Epithelial cell of proximal tubule (primary cell): ENCODE measurements at regions not wholly inside any gene's neighbourhood (a gene's known extent, or its start where the extent isn't known, plus 50 kb on each side); places are given as distances from the start of the nearest gene placed in this dataset.

ENCODE experiments used
- DNase-seq: peaks from one replicate; pipeline ENCODE4 v3.0.0-alpha.2; 2011; ENCODE audit warnings: low read depth
- H3K4me3 ChIP-seq: 2 replicates; pipeline ENCODE4 v1.5.1; 2011; ENCODE audit warnings: low read depth, mild to moderate bottlenecking, low read length
- TF ChIP-seq, protein P1 (sequence below): conservative IDR thresholded peaks from 2 replicates; pipeline ENCODE4 v1.5.1; 2012; ENCODE audit warnings: low read depth, mild to moderate bottlenecking, low read length

DNA sequence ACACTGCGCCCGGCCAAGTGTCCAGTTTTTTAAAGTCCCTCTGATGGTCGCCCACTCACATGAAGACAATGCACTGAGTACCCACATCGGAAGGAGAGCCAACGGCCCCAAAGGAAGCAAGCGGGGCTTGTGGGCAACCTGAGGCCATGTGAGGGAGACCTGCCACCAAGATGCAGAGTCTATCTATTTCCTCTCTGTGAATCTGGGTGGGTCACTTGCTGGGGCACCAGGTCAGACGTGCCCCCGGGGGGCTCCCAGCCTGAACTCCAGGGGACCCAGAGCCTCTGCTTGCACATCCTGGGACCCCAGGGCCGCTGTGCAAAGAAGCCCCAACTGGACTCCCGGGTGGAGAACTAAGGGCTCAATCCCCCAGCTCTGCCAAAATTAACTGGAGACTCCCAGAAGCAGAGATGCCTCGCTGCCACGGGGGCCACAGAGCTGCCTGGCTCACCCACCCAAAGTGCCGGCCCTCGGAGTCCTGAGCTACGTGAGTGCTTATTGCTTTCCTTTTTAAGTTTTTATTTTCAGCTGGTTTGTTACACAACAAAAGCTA lies 106.4 kb downstream of the BRD1 start:
- no peak for DNase-seq
- TF ChIP-seq, protein P1, sequence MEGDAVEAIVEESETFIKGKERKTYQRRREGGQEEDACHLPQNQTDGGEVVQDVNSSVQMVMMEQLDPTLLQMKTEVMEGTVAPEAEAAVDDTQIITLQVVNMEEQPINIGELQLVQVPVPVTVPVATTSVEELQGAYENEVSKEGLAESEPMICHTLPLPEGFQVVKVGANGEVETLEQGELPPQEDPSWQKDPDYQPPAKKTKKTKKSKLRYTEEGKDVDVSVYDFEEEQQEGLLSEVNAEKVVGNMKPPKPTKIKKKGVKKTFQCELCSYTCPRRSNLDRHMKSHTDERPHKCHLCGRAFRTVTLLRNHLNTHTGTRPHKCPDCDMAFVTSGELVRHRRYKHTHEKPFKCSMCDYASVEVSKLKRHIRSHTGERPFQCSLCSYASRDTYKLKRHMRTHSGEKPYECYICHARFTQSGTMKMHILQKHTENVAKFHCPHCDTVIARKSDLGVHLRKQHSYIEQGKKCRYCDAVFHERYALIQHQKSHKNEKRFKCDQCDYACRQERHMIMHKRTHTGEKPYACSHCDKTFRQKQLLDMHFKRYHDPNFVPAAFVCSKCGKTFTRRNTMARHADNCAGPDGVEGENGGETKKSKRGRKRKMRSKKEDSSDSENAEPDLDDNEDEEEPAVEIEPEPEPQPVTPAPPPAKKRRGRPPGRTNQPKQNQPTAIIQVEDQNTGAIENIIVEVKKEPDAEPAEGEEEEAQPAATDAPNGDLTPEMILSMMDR, result no peak
- H3K4me3 ChIP-seq, result no peak overlapping the region

DNA sequence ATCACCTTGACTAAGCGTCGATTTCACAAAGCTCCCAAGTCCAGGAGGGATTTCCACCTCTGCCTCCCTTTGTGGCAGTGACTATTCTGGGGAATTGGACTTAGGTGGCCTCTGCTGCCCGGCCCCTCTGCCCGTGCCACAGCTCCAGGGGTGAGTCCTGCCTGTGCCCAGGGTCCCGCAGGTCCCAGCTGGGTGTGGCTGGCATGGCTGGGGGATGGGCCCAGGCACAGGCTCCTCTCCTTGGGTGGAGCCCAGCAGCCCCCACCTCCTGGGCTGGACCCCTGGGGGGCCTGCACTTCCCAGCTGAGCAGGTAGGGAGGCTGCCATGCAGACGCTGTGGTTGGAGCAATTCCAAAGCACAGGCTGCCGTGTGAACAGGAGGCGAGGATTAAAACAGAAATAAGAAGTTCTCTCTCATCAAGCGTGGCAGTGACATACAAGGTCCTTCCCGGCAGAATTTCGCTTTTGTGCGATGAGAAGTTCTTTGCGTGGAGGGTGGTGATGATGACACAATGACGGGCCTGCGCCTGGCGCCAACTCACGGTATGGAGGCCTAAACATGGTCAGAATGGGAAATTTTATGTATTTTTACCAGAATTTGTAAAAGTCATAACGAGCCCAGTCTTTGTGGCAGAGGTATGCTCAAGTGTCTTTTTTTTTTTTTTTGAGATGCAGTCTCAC lies 107.3 kb downstream of the BRD1 start:
- TF ChIP-seq, protein P1, result no peak
- H3K4me3 ChIP-seq, result no peak overlapping the region
- no peak for DNase-seq

DNA sequence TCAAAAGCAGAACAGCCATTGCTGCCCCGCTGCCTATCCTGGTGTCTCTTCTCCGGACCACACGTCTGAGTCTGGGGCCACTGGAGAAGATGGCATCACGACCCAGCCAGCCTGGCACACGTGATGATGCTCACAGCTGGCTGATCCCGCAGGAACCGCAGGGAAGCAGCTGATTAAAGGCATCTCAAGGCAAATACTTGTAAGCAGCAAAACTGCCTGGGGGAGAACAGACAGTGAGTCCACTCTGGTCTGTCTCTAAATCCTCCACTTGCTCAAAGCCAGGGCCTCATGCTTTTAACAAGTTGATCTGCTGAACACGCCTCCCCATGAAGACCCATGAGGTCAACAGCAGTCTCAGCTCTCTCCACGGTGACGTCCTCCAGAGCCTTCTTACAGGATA lies 108.6 kb downstream of the BRD1 start:
- DNase-seq, result no peak
- no peak overlapping the region for H3K4me3 ChIP-seq
- TF ChIP-seq, protein P1, result no peak

DNA sequence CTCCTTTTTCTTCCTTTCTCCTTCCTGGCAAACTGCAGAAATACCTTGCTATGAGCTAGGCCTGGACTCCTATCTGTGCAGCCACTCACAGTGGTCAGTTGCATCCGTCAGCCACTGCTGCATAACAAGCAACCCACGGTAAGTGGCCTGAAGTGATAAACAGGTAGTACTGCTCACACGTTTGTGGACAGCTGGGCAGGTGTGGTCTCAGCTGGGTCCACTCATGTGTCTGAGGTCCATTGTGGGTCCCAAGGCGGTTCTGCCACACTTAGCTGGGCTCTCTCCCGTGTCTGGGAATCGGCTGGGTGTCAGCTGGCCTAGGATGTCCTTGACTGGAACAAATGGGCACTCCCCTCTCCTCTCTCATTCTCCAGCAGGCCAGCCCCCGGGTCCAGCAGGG lies 109.3 kb downstream of the BRD1 start:
- TF ChIP-seq, protein P1, result no peak
- DNase-seq, result no peak
- no peak overlapping the region for H3K4me3 ChIP-seq

DNA sequence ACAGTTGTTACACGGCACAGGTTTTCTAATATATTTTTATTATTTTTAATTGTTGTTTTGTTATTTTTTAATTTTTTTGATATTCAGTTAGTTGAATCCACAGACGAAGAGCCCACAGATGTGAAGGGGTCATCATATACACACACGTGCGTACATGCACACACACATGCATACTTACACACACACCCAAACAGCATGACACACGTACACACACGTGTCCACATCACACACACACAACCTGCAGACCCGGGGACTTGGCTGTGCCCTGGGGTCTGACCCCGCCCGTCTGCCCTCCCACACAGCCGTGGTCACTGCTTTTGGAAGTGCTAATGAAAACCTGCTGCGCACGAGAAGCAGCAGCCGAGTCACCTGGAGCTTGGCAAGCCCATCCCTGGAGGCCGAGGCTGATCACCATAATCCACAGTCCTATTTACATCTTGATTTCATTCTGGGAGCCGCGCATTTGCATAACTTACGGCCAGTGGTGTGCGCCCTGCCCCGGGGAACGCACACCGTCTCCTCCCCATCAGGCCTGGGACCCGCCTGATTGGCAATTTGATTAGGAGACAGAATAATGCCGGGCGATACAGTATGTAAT lies 110.3 kb downstream of the BRD1 start:
- no peak for DNase-seq
- no peak overlapping the region for H3K4me3 ChIP-seq
- TF ChIP-seq, protein P1, result no peak

DNA sequence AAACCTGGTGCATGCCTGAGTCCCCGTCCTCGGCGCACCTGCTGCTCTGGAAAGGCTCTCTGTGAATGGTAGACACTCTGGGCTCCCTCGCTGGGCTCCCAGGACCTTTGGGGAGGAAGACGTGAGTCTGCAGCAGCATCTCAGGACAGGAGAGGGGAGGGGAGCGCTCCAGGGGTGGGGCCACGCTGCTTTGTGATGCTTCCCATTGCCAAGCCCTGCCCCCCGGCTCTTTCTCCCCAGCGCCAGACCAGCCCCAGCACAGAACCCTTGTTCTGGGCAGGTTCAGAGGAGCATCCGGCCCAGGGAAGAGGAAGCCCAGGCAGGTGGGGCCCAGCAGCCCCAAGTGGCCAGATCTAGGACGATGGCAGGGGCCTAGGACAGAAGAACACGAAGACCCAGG lies 111.2 kb downstream of the BRD1 start:
- TF ChIP-seq, protein P1, result no peak
- DNase-seq, result no peak
- no peak overlapping the region for H3K4me3 ChIP-seq

DNA sequence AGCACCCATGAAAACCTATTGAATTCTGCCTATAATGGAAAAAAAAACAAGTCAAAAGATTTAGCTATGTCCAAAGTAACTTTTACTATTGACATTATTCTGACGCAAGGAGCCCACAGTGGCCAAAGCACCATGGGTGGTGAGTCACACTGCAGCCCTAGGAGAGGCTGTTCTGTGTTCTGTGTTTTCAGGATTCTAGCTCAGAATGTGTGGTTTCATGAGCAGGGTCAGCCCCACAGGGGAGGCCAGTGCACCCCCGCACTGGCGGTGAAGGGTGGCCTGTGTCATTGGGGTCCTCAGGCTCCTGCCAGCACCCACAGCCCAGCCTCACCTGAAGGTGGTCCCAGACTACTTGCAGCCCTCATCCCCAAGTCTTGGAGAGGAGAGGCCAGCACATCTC lies 112.2 kb downstream of the BRD1 start:
- TF ChIP-seq, protein P1, result no peak
- no peak overlapping the region for H3K4me3 ChIP-seq
- DNase-seq, result no peak
